ENCODE measurements at regions not wholly inside any gene's neighbourhood (a gene's known extent, or its start where the extent isn't known, plus 50 kb on each side); places are given as distances from the start of the nearest gene placed in this dataset.

GRCh38 chr5:167866797-167867196 lies 424.6 kb upstream of the WWC1 start:
- H3K9ac ChIP-seq (ENCODE audit: low read length): no peak overlapping the region
- H4K20me1 ChIP-seq (ENCODE audit: control insufficient read depth, insufficient read depth, low read length, poor library complexity, severe bottlenecking): no peaks in the 10 kb centered on the region
- ChIA-PET POLR2A (no interaction called here), CTCF (no interaction called here)
- no peaks in the 10 kb centered on the region for H3K27me3 ChIP-seq (replicated peaks in 1 of 4; ENCODE audit: control extremely low read depth in 1 of 4, control insufficient read depth in 3 of 4, insufficient read depth in 4 of 4, low read length in 3 of 4)
- no peak for DNase-seq
- H2AFZ ChIP-seq (ENCODE audit: insufficient read depth, low read depth, low read length, poor library complexity, severe bottlenecking): no peak overlapping the region
- Mint-ChIP-seq H3K27ac (no peak overlapping the region), H3K9me3 (ENCODE audit: insufficient read depth) (no peaks in the 10 kb centered on the region), H3K27me3 (no peaks in the 10 kb centered on the region), H3K4me3 (no peak overlapping the region), H3K4me1 (no peaks in the 10 kb centered on the region)
- H3K36me3 ChIP-seq (replicated peaks in 1 of 2; ENCODE audit: control extremely low read depth in 1 of 2, control insufficient read depth in 1 of 2, extremely low read depth in 1 of 2, insufficient read depth in 2 of 2, low read length in 1 of 2): no peaks in the 10 kb centered on the region
- no CpG with 5 or more reads among the region's 3 CpGs for WGBS (ENCODE audit: insufficient coverage)
- H3K4me2 ChIP-seq (replicated peaks; ENCODE audit: low read depth, low read length, poor library complexity, severe bottlenecking): no peak overlapping the region
- H3K4me1 ChIP-seq (ENCODE audit: control insufficient read depth in 2 of 2, insufficient read depth in 2 of 2, low read length in 2 of 2): no peaks in the 10 kb centered on the region
- TF ChIP-seq CTCF (IDR thresholded peaks at IDR 0.05): no peak
- no peak for TF ChIP-seq EZH2 (IDR thresholded peaks at IDR 0.05; ENCODE audit: borderline replicate concordance, insufficient read depth, low read depth, low read length, poor library complexity, severe bottlenecking)
- intact Hi-C loops (cut with micrococcal nuclease): no loop called here
- no peak overlapping the region for H3K27ac ChIP-seq (ENCODE audit: low read length in 2 of 2)
- H3K9me3 ChIP-seq (ENCODE audit: control extremely low read depth in 1 of 3, control insufficient read depth in 2 of 3, insufficient read depth in 1 of 3, low read length in 2 of 3): peaks cover 0 to 3% (median 0%) of the 10 kb centered on the region in 3 donors
- H3K4me3 ChIP-seq (ENCODE audit: control extremely low read depth in 1 of 5, extremely low read depth in 1 of 5, insufficient read depth in 1 of 5, low read depth in 2 of 5, low read length in 4 of 5): no peak overlapping the region
- no peak for ATAC-seq (ENCODE audit: low read depth)
- H3K79me2 ChIP-seq (ENCODE audit: control insufficient read depth, insufficient read depth, low read length): no peaks in the 10 kb centered on the region

GRCh38 chr5:167867281-167867680 lies 424.2 kb upstream of the WWC1 start:
- no peak for DNase-seq
- WGBS (ENCODE audit: insufficient coverage): 66% methylated on average over 2 of the region's 5 CpGs
- Histone ChIP-seq H2AFZ (ENCODE audit: insufficient read depth, low read depth, low read length, poor library complexity, severe bottlenecking) (no peak overlapping the region), H3K27me3 (replicated peaks in 1 of 4; ENCODE audit: control extremely low read depth in 1 of 4, control insufficient read depth in 3 of 4, insufficient read depth in 4 of 4, low read length in 3 of 4) (no peaks in the 10 kb centered on the region), H3K27ac (ENCODE audit: low read length in 2 of 2) (no peak overlapping the region), H3K4me1 (ENCODE audit: control insufficient read depth in 2 of 2, insufficient read depth in 2 of 2, low read length in 2 of 2) (no peaks in the 10 kb centered on the region), H3K4me2 (replicated peaks; ENCODE audit: low read depth, low read length, poor library complexity, severe bottlenecking) (no peak overlapping the region), H3K9ac (ENCODE audit: low read length) (no peak overlapping the region), H3K36me3 (replicated peaks in 1 of 2; ENCODE audit: control extremely low read depth in 1 of 2, control insufficient read depth in 1 of 2, extremely low read depth in 1 of 2, insufficient read depth in 2 of 2, low read length in 1 of 2) (no peaks in the 10 kb centered on the region), H3K9me3 (ENCODE audit: control extremely low read depth in 1 of 3, control insufficient read depth in 2 of 3, insufficient read depth in 1 of 3, low read length in 2 of 3) (peaks cover 0 to 3% (median 0%) of the 10 kb centered on the region in 3 donors), H3K79me2 (ENCODE audit: control insufficient read depth, insufficient read depth, low read length) (no peaks in the 10 kb centered on the region), H4K20me1 (ENCODE audit: control insufficient read depth, insufficient read depth, low read length, poor library complexity, severe bottlenecking) (no peaks in the 10 kb centered on the region), H3K4me3 (ENCODE audit: control extremely low read depth in 1 of 5, extremely low read depth in 1 of 5, insufficient read depth in 1 of 5, low read depth in 2 of 5, low read length in 4 of 5) (no peak overlapping the region)
- TF ChIP-seq CTCF (IDR thresholded peaks at IDR 0.05) (no peak), EZH2 (IDR thresholded peaks at IDR 0.05; ENCODE audit: borderline replicate concordance, insufficient read depth, low read depth, low read length, poor library complexity, severe bottlenecking) (no peak)
- POLR2A ChIA-PET: no interaction called here
- Mint-ChIP-seq H3K27ac (no peak overlapping the region), H3K4me1 (no peaks in the 10 kb centered on the region), H3K27me3 (no peaks in the 10 kb centered on the region), H3K9me3 (ENCODE audit: insufficient read depth) (no peaks in the 10 kb centered on the region), H3K4me3 (no peak overlapping the region)
- ATAC-seq (ENCODE audit: low read depth): no peak
- CTCF ChIA-PET: no interaction called here
- intact Hi-C loops (cut with micrococcal nuclease): no loop called here
